Astrocyte of the cerebellum (primary cell): ENCODE measurements at regions not wholly inside any gene's neighbourhood (a gene's known extent, or its start where the extent isn't known, plus 50 kb on each side); places are given as distances from the start of the nearest gene placed in this dataset.
"Not testable (repeated sequence)": the region's sequence is repeated elsewhere in the genome, so short reads cannot be mapped to it uniquely, and the experiment has no call there.

Experiments
- DNase-seq: peaks from one replicate; pipeline ENCODE4 v3.0.0-alpha.2; 2011; ENCODE audit warnings: low read depth
- H3K4me3 ChIP-seq: 2 replicates; pipeline ENCODE4 v1.5.1; 2011; ENCODE audit warnings: mild to moderate bottlenecking, low read depth, low read length, moderate library complexity
- CTCF ChIP-seq: IDR thresholded peaks from 2 replicates; pipeline ENCODE4 v1.5.1; 2012; ENCODE audit warnings: low read length, low read depth, moderate library complexity, mild to moderate bottlenecking; ENCODE audit errors: missing control alignments
- in situ Hi-C: cut with HindIII; loops from 2 replicates; pipeline ENCODE4 v1.10.0; 2017; ENCODE audit warnings: low sequenced_read_pairs

GRCh38 chrX:152044383-152044782 is 69.9 kb upstream of the GABRE start:
- no peak for DNase-seq
- H3K4me3 ChIP-seq = no peak overlapping the region
- TF ChIP-seq CTCF = no peak
- in situ Hi-C loops = no loop called here

- in situ Hi-C loops = no loop called here
These were observed 64.3 kb upstream of the GABRE start for GRCh38 chrX:152038804-152039203.

GRCh38 chrX:152037183-152037582 is 62.7 kb upstream of the GABRE start:
- no peak for TF ChIP-seq CTCF
- no peak for DNase-seq
- H3K4me3 ChIP-seq = no peak overlapping the region
- in situ Hi-C loops = no loop called here

More at GRCh38 chrX:152038804-152039203, 64.3 kb upstream of the GABRE start:
- no peak overlapping the region for H3K4me3 ChIP-seq
- no peak for DNase-seq
- no peak for TF ChIP-seq CTCF

- in situ Hi-C loops, DNase-seq: not testable (repeated sequence)
These were observed 56.9 kb upstream of the GABRE start for GRCh38 chrX:152031346-152031745.

GRCh38 chrX:152028579-152028978 is 54.1 kb upstream of the GABRE start:
- no peak for DNase-seq
- no peak overlapping the region for H3K4me3 ChIP-seq
- in situ Hi-C loops = no loop called here
- TF ChIP-seq CTCF = no peak

More at GRCh38 chrX:152031346-152031745, 56.9 kb upstream of the GABRE start:
- not testable (repeated sequence) for H3K4me3 ChIP-seq

- H3K4me3 ChIP-seq = no peak overlapping the region
- DNase-seq = peak; percentile 1
- TF ChIP-seq CTCF = no peak
- in situ Hi-C loops = no loop called here
These were observed 51.4 kb upstream of the GABRE start for GRCh38 chrX:152025656-152026440.

GRCh38 chrX:152024710-152025109 is 50.2 kb upstream of the GABRE start:
- in situ Hi-C loops = no loop called here
- no peak overlapping the region for H3K4me3 ChIP-seq
- no peak for DNase-seq
- no peak for TF ChIP-seq CTCF
